K562 (cell line): ENCODE measurements at regions not wholly inside any gene's neighbourhood (a gene's known extent, or its start where the extent isn't known, plus 50 kb on each side); places are given as distances from the start of the nearest gene placed in this dataset.

Experiments
- ATAC-seq: fragments of 200-7000 bp; cut with Tn5 transposase; 3 replicates; pipeline ENCODE4 v1.9.1; 2020; ENCODE audit warnings: moderate library complexity
- BruUV-seq: library from RNA; stranded (reverse); fragments of 400-500 nt; replicated peaks from 2 replicates; lab custom pipeline; 2021; lab: Mats Ljungman, UMichigan
- CTCF ChIA-PET: fragments of 300-600 bp; formaldehyde crosslinking; extraction: SDS; loops from one replicate; lab custom pipeline; 2021; ENCODE audit warnings: low intra/inter-chr PET ratio; lab: Yijun Ruan, JAX
- POLR2A ChIA-PET: fragments of 300-600, 350-650 bp; sonication (Branson Sonifier 250); formaldehyde crosslinking; extraction: SDS; loops from one replicate; lab custom pipeline; 2021; ENCODE audit warnings: antibody characterized with exemption, inconsistent platforms; lab: Yijun Ruan, JAX
- DNase-seq, 4 experiments: peaks; one replicate each; pipeline versions ENCODE4 v3.0.0 to v3.0.0-alpha.2; 2011 to 2018; ENCODE audit warnings: low spot score in 3 of 4, mixed read lengths in 3 of 4; ENCODE audit errors: extremely low read depth in 1 of 4
- FAIRE-seq: peaks from 2 replicates; lab custom pipeline; 2011; peaks lifted over from hg19 to GRCh38; lab: Jason Lieb, UNC
- H2AFZ ChIP-seq: 2 replicates; pipeline ENCODE4 v1.6.0; 2011; ENCODE audit warnings: low read depth, low read length, control low read depth, inconsistent platforms
- H3K27ac ChIP-seq: fragments of 200-600 bp; 3 replicates; pipeline ENCODE4 v1.8.0; 2011; ENCODE audit warnings: low read depth, mild to moderate bottlenecking, control low read depth, inconsistent platforms, low read length, moderate library complexity, mixed read lengths; ENCODE audit errors: extremely low read depth
- H3K27me3 ChIP-seq, 2 experiments: fragments of 300-600 bp in 1 of 2; 2 replicates in 1 of 2; 3 replicates in 1 of 2; pipeline versions ENCODE4 v1.6.0 to v1.8.0; 2011; ENCODE audit warnings: inconsistent platforms in 2 of 2, low read length in 2 of 2, mild to moderate bottlenecking in 1 of 2, mixed read lengths in 1 of 2, moderate library complexity in 1 of 2; ENCODE audit not compliant: control insufficient read depth in 2 of 2, insufficient read depth in 2 of 2
- H3K36me3 ChIP-seq: fragments of 300-600 bp; 3 replicates; pipeline ENCODE4 v1.8.0; 2011; ENCODE audit warnings: mild to moderate bottlenecking, low read length, inconsistent platforms; ENCODE audit not compliant: control insufficient read depth, insufficient read depth
- H3K4me1 ChIP-seq, 2 experiments: fragments of 200-600 bp in 1 of 2; replicated peaks in 1 of 2; 2 replicates in 1 of 2; 3 replicates in 1 of 2; pipeline versions ENCODE4 v1.5.1 to v1.8.0; 2011; ENCODE audit warnings: inconsistent platforms in 2 of 2, low read length in 2 of 2, mild to moderate bottlenecking in 1 of 2, mixed read lengths in 1 of 2, moderate library complexity in 1 of 2; ENCODE audit not compliant: control insufficient read depth in 2 of 2, insufficient read depth in 2 of 2
- H3K4me2 ChIP-seq: 2 replicates; pipeline ENCODE4 v1.6.1; 2011; ENCODE audit warnings: low read length, control low read depth, inconsistent platforms, mixed read lengths; ENCODE audit not compliant: insufficient read depth
- H3K4me3 ChIP-seq: fragments of 200-600 bp; sonication (generic), shearing (Covaris generic); 2 replicates; pipeline ENCODE4 v1.5.1; 2016; ENCODE audit warnings: control low read depth, inconsistent platforms
- H3K79me2 ChIP-seq: fragments of 200-600 bp; 3 replicates; pipeline ENCODE4 v1.8.0; 2011; ENCODE audit warnings: low read length, inconsistent platforms; ENCODE audit not compliant: control insufficient read depth, insufficient read depth
- H3K9ac ChIP-seq, 2 experiments: 2 replicates each; pipeline versions ENCODE4 v1.6.0 to v1.6.1; 2011; ENCODE audit warnings: low read depth in 2 of 2, low read length in 2 of 2, control low read depth in 1 of 2, inconsistent platforms in 1 of 2, mild to moderate bottlenecking in 1 of 2, mixed read lengths in 1 of 2; ENCODE audit not compliant: insufficient read depth in 1 of 2
- H3K9me1 ChIP-seq: one replicate; pipeline ENCODE4 v1.6.0; 2011; ENCODE audit warnings: inconsistent platforms, mild to moderate bottlenecking, low read length, moderate library complexity; ENCODE audit not compliant: control insufficient read depth, insufficient read depth
- H3K9me3 ChIP-seq: replicated peaks from 2 replicates; pipeline ENCODE4 v1.5.1; 2011; ENCODE audit warnings: low read depth, low read length, inconsistent platforms; ENCODE audit not compliant: control insufficient read depth, insufficient read depth
- H4K20me1 ChIP-seq: replicated peaks from 2 replicates; pipeline ENCODE4 v1.6.1; 2011; ENCODE audit warnings: low read length, inconsistent platforms, mixed read lengths; ENCODE audit not compliant: control insufficient read depth, insufficient read depth
- CHD2 ChIP-seq: IDR thresholded peaks from 2 replicates; pipeline ENCODE4 v1.6.1; 2011; ENCODE audit warnings: low read depth, low read length
- E2F6 ChIP-seq, 2 experiments: IDR thresholded peaks; 2 replicates each; pipeline ENCODE4 v1.6.1; 2011; ENCODE audit warnings: borderline replicate concordance in 1 of 2, control low read depth in 1 of 2, low read depth in 1 of 2, low read length in 1 of 2, mild to moderate bottlenecking in 1 of 2, mixed read lengths in 1 of 2, moderate library complexity in 1 of 2; ENCODE audit not compliant: insufficient read depth in 1 of 2, insufficient read length in 1 of 2, poor library complexity in 1 of 2, severe bottlenecking in 1 of 2; ENCODE audit errors: extremely low read depth in 1 of 2
- RHOXF2B ChIP-seq: fragments of 250-450 bp; sonication (Bioruptor Pico); conservative IDR thresholded peaks from 2 replicates; pipeline ENCODE4 v1.5.1; 2021
- THRB ChIP-seq: fragments of 450-650 bp; formaldehyde crosslinking; conservative IDR thresholded peaks from 2 replicates; pipeline ENCODE4 v1.4.0; 2022; ENCODE audit warnings: mild to moderate bottlenecking, missing genetic modification characterization
- USF2 ChIP-seq: sonication (generic); formaldehyde crosslinking; IDR thresholded peaks from 2 replicates; pipeline ENCODE4 v1.5.0; 2020; ENCODE audit warnings: missing genetic modification reagents
- ZNF274 ChIP-seq: IDR thresholded peaks from 2 replicates; pipeline ENCODE4 v1.6.1; 2011; ENCODE audit warnings: low read depth, mild to moderate bottlenecking, low read length, moderate library complexity, borderline replicate concordance
- WGBS: fragments of 100-300 bp; shearing (Covaris generic); methylation state at CpG from one replicate; pipeline ENCODE4 v1.1.6; 2016; ENCODE audit warnings: low coverage, mixed read lengths; ENCODE audit not compliant: insufficient coverage; ENCODE audit errors: missing lambda C conversion rate; 5-methylcytosine and 5-hydroxymethylcytosine counted together
- in situ Hi-C: fragments of 300-500 bp; cut with MboI; formaldehyde crosslinking; loops from 4 replicates; pipeline ENCODE4 v1.15.0; 2018; ENCODE audit warnings: inconsistent platforms, mixed read lengths
- intact Hi-C: fragments of 100-400 bp; cut with micrococcal nuclease; formaldehyde crosslinking; loops from 2 replicates; pipeline ENCODE4 v1.14.2; 2022
- TF ChIP-seq, protein P1 (sequence below): fragments of 250-450 bp; sonication (Bioruptor Pico); IDR thresholded peaks from 2 replicates; pipeline ENCODE4 v1.4.0; 2020
- TF ChIP-seq, protein P2 (sequence below): sonication (generic); formaldehyde crosslinking; IDR thresholded peaks from 2 replicates; pipeline ENCODE4 v1.8.0; 2022; ENCODE audit warnings: mild to moderate bottlenecking, missing genetic modification reagents
- TF ChIP-seq, protein P3 (sequence below), 2 experiments: fragments of 450-650 bp in 1 of 2; sonication (generic) in 1 of 2; formaldehyde crosslinking in 1 of 2; IDR thresholded peaks in 1 of 2; conservative IDR thresholded peaks in 1 of 2; 2 replicates each; pipeline versions ENCODE4 v1.6.1 to v1.8.1; 2016 to 2023; ENCODE audit warnings: mild to moderate bottlenecking in 2 of 2, moderate library complexity in 2 of 2, inconsistent platforms in 1 of 2, missing genetic modification reagents in 1 of 2

GRCh38 chr2:210961249-210961648 is 404.9 kb downstream of the CPS1 start:
- H3K9me3 ChIP-seq, result no peaks in the 10 kb centered on the region
- H3K9ac ChIP-seq, result no peak overlapping the region
- ATAC-seq (no peak), FAIRE-seq (no peak), DNase-seq (no peak)
- H3K4me3 ChIP-seq, result no peak overlapping the region
- BruUV-seq, result no TSS peak
- intact Hi-C loops, result no loop called here
- H4K20me1 ChIP-seq, result no peaks in the 10 kb centered on the region
- no peak overlapping the region for H3K27ac ChIP-seq
- POLR2A ChIA-PET, result no interaction called here
- no peaks in the 10 kb centered on the region for H3K79me2 ChIP-seq
- H3K4me2 ChIP-seq, result no peak overlapping the region
- 0% methylated on average over 2 of the region's 2 CpGs for WGBS
- no peak overlapping the region for H2AFZ ChIP-seq
- H3K27me3 ChIP-seq, result no peaks in the 10 kb centered on the region
- in situ Hi-C loops, result no loop called here
- H3K4me1 ChIP-seq, result no peaks in the 10 kb centered on the region
- CTCF ChIA-PET, result no interaction called here
- no peaks in the 10 kb centered on the region for H3K9me1 ChIP-seq
- TF ChIP-seq THRB (CRISPR knock-in tag) (no peak), RHOXF2B (CRISPR knock-in tag) (no peak), CHD2 (no peak), E2F6 (IDR thresholded peaks at IDR 0.05; ENCODE audit: borderline replicate concordance in 1 of 2, extremely low read depth in 1 of 2, insufficient read depth in 1 of 2, insufficient read length in 1 of 2, low read depth in 1 of 2, low read length in 1 of 2, poor library complexity in 1 of 2, severe bottlenecking in 1 of 2) (no peak), ZNF274 (no peak), USF2 (no peak)
- TF ChIP-seq, protein P1, sequence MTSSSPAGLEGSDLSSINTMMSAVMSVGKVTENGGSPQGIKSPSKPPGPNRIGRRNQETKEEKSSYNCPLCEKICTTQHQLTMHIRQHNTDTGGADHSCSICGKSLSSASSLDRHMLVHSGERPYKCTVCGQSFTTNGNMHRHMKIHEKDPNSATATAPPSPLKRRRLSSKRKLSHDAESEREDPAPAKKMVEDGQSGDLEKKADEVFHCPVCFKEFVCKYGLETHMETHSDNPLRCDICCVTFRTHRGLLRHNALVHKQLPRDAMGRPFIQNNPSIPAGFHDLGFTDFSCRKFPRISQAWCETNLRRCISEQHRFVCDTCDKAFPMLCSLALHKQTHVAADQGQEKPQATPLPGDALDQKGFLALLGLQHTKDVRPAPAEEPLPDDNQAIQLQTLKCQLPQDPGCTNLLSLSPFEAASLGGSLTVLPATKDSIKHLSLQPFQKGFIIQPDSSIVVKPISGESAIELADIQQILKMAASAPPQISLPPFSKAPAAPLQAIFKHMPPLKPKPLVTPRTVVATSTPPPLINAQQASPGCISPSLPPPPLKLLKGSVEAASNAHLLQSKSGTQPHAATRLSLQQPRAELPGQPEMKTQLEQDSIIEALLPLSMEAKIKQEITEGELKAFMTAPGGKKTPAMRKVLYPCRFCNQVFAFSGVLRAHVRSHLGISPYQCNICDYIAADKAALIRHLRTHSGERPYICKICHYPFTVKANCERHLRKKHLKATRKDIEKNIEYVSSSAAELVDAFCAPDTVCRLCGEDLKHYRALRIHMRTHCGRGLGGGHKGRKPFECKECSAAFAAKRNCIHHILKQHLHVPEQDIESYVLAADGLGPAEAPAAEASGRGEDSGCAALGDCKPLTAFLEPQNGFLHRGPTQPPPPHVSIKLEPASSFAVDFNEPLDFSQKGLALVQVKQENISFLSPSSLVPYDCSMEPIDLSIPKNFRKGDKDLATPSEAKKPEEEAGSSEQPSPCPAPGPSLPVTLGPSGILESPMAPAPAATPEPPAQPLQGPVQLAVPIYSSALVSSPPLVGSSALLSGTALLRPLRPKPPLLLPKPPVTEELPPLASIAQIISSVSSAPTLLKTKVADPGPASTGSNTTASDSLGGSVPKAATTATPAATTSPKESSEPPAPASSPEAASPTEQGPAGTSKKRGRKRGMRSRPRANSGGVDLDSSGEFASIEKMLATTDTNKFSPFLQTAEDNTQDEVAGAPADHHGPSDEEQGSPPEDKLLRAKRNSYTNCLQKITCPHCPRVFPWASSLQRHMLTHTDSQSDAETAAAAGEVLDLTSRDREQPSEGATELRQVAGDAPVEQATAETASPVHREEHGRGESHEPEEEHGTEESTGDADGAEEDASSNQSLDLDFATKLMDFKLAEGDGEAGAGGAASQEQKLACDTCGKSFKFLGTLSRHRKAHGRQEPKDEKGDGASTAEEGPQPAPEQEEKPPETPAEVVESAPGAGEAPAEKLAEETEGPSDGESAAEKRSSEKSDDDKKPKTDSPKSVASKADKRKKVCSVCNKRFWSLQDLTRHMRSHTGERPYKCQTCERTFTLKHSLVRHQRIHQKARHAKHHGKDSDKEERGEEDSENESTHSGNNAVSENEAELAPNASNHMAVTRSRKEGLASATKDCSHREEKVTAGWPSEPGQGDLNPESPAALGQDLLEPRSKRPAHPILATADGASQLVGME (CRISPR knock-in tag), result no peak
- TF ChIP-seq, protein P2, sequence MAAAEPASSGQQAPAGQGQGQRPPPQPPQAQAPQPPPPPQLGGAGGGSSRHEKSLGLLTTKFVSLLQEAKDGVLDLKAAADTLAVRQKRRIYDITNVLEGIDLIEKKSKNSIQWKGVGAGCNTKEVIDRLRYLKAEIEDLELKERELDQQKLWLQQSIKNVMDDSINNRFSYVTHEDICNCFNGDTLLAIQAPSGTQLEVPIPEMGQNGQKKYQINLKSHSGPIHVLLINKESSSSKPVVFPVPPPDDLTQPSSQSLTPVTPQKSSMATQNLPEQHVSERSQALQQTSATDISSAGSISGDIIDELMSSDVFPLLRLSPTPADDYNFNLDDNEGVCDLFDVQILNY, result no peak
- TF ChIP-seq, protein P3, sequence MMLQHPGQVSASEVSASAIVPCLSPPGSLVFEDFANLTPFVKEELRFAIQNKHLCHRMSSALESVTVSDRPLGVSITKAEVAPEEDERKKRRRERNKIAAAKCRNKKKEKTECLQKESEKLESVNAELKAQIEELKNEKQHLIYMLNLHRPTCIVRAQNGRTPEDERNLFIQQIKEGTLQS (IDR thresholded peaks at IDR 0.05), result no peak
- TF ChIP-seq, protein P3 (CRISPR knock-in tag; conservative IDR thresholded peaks at IDR 0.05), result no peak
- H3K36me3 ChIP-seq, result no peaks in the 10 kb centered on the region
